ENCODE measurements at regions not wholly inside any gene's neighbourhood (a gene's known extent, or its start where the extent isn't known, plus 50 kb on each side); places are given as distances from the start of the nearest gene placed in this dataset.

- DNase-seq (ENCODE audit: low read depth), result no peak
- H3K36me3 ChIP-seq (ENCODE audit: control insufficient read depth, insufficient read depth, low read length), result no peaks in the 10 kb centered on the region
- peaks cover 4% of the 10 kb centered on the region for H3K27me3 ChIP-seq (ENCODE audit: control insufficient read depth, insufficient read depth, low read length)
- CTCF ChIA-PET, result interaction anchor here (0.8 to 1.0 kb wide), 2 partner anchors 11 to 30 kb away, joined by 3 read pairs; no protein-coding TSS in a partner anchor
- TF ChIP-seq, protein P1, sequence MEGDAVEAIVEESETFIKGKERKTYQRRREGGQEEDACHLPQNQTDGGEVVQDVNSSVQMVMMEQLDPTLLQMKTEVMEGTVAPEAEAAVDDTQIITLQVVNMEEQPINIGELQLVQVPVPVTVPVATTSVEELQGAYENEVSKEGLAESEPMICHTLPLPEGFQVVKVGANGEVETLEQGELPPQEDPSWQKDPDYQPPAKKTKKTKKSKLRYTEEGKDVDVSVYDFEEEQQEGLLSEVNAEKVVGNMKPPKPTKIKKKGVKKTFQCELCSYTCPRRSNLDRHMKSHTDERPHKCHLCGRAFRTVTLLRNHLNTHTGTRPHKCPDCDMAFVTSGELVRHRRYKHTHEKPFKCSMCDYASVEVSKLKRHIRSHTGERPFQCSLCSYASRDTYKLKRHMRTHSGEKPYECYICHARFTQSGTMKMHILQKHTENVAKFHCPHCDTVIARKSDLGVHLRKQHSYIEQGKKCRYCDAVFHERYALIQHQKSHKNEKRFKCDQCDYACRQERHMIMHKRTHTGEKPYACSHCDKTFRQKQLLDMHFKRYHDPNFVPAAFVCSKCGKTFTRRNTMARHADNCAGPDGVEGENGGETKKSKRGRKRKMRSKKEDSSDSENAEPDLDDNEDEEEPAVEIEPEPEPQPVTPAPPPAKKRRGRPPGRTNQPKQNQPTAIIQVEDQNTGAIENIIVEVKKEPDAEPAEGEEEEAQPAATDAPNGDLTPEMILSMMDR (IDR thresholded peaks at IDR 0.05; ENCODE audit: insufficient read depth, low read depth, low read length), result no peak
- POLR2A ChIA-PET, result no interaction called here
- H3K4me3 ChIP-seq (ENCODE audit: low read depth, low read length), result no peak overlapping the region
Measured at GRCh38 chr1:178973652-178974101, 52.0 kb upstream of the FAM20B start.

Data from BJ (cell line).